A172 (cell line): ENCODE measurements at regions not wholly inside any gene's neighbourhood (a gene's known extent, or its start where the extent isn't known, plus 50 kb on each side); places are given as distances from the start of the nearest gene placed in this dataset.
"Not testable (repeated sequence)": the region's sequence is repeated elsewhere in the genome, so short reads cannot be mapped to it uniquely, and the experiment has no call there.

Experiments
- DNase-seq: peaks from one replicate; pipeline ENCODE4 v3.0.0-alpha.2; 2015; ENCODE audit warnings: low spot score

DNA sequence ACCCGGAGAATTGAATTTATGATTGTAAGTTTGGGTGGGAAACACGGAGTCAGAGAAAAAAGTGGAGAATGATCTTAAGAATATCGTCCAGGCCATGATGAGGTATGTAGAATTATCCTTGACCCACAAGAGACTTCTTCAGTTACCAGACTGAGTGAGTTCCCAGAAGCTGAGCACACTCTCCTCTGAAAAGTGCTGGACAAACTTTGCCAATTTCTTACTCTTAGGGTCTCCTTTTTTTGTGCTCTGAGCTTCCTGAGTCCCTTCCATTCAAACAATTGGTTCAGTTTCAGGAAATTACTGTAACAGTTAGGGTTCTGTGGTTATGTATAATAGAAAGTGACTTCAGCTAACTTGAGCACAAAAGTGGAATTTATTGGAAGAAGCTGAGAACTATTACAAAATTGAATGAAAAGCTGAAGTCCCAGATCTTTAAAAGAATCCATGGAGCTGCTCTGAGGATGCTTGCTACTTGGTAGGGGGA lies 50.6 kb upstream of the EHBP1 start:
- no peak for DNase-seq

DNA sequence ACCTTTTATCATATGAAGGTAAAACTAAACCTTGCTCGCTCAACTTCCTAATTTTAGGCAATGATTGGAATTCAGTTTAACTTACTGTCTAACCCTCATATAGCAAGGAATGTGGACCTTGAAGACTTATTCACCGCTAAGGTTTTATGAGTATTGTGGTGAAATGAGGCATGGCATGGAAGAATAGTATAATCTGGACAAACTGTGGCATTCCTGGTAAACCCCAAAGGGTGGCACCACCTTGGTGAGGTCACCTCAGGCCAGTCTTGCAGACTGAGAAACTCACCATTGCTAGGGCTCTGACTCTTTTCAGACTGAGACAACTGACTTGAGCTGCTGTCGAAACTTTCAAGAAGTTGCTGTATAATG lies 51.1 kb upstream of the EHBP1 start:
- peak; percentile 88 for DNase-seq

DNA sequence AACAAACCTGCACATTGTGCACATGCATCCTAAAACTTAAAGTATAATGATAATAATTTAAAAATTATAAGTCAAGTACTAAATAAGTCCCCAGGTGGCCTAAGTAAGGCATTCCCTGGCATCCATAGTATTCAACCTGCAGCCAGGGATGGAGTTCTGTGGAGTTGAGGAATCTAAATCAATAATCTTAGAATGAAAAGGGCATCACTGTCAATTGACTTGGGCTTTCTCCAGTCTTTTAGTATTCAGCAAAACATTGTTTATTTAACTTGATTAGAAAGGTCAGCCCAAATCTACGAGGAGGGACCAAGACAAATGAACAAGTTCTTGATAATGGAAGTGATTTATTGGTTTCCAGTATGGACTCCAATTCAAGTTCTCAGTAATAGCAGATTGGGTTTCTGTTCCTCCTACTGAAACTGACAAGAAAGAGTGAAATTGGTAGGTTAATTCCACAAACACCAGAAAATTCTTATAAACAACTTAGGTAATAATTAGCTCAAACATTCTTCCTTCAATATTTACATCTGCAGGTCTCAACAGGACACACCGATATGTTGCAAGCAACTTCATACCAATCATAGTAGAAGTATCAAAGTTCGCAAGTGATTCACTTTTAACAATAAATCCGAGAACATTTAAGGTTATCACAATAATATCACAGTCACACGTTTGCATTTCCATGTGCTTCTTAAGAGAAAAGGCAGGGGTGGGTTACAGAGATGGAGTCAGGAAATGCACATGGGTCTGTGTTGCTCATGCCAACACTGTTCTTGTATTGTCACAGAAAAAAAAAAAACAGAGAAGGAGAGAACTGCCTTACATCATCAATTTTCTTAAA lies 51.7 kb upstream of the EHBP1 start:
- no peak for DNase-seq

DNA sequence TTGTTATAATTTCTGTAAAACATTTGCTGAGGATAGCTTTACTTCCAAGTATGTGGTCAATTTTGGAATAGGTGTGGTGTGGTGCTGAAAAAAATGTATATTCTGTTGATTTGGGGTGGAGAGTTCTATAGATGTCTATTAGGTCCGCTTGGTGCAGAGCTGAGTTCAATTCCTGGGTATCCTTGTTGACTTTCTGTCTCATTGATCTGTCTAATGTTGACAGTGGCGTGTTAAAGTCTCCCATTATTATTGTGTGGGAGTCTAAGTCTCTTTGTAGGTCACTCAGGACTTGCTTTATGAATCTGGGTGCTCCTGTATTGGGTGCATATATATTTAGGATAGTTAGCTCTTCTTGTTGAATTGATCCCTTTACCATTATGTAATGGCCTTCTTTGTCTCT lies 56.4 kb upstream of the EHBP1 start:
- DNase-seq, result not testable (repeated sequence)

DNA sequence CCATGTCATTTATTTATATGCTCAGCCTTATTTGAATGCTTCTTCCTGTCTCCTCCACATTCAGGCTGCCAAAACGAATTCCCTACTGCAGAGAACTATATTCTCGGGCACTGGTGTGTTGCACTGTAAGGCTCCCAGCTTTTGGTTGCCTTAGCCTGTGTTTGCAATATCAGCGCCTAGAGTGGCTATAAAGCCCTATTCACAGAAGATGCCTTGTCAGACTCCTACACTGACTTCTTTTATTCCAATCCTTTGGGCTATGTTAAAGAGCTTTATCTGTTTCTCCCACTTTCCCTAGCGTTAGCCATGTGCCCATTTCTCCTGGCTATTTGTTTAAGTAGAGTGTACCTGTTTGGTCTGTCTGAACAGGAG lies 62.4 kb upstream of the EHBP1 start:
- no peak for DNase-seq

DNA sequence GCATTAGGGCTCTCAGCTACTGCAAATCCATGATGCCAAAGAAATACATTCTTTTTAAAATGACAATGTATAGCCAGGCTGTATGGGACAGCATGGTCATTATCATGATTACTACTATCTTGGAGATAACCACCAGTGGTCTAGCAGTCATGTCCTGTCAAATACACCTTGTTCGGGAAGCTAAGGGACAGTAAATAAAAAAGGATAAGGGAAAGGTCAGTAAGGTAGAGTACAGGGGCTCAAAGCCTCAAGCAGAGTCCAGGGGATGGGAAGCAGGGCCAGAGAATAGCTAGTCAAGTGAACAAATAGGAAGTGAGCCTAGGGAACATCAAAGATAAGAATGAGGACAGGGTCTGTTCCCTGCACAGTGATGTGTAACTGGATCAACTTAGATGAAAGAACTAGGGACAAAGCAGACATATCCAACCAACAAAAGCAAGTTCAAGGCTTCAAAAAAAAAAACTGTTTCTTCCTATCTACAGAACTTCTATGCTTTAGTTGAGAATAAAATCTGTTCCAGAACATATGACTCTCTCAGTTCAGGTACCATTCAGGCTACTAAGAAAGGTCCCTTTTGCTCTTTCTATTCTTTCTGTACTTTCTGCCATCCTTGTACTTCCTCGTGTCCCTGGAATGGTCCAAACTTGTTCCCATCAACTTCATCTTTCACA lies 62.9 kb upstream of the EHBP1 start:
- no peak for DNase-seq

DNA sequence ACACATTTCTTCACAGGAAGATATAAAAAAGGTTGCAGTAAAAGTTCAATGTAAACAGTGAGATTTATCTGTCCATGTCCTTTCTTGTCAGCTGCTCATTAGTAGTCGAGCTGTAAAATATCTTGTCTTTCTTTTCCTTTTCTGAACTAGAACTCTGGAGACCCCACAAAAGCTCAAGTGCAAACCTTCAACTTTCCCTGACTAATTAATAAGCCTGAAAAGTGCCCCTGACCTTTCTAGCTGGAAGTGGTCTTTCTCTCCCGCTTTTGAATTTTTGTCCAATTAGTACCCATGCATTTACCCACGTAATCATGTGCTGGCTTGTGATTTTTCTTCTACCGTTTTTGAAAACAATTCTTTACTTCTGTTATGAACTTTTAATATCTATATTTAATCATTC lies 63.6 kb upstream of the EHBP1 start:
- no peak for DNase-seq

DNA sequence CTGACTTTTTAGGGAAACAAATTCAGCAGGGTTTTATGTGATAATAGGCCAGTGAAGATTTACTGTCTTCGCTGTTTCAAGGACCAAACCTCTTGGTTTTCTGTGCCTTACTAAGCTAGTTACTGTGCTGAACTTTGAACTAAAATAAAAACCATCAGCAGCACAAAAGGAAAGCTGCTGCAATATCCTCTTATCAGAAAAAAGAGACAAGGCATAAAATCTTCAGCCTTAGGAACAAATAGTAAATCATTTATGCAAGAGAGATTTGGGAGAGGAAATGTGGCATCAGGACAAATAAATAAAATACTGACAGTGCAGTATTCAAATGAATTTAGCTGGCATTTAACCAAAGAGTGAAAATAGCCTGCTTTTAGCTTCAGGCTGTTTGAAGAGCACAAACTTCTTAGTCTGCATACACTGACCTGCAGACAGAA lies 64.1 kb upstream of the EHBP1 start:
- DNase-seq, result no peak

DNA sequence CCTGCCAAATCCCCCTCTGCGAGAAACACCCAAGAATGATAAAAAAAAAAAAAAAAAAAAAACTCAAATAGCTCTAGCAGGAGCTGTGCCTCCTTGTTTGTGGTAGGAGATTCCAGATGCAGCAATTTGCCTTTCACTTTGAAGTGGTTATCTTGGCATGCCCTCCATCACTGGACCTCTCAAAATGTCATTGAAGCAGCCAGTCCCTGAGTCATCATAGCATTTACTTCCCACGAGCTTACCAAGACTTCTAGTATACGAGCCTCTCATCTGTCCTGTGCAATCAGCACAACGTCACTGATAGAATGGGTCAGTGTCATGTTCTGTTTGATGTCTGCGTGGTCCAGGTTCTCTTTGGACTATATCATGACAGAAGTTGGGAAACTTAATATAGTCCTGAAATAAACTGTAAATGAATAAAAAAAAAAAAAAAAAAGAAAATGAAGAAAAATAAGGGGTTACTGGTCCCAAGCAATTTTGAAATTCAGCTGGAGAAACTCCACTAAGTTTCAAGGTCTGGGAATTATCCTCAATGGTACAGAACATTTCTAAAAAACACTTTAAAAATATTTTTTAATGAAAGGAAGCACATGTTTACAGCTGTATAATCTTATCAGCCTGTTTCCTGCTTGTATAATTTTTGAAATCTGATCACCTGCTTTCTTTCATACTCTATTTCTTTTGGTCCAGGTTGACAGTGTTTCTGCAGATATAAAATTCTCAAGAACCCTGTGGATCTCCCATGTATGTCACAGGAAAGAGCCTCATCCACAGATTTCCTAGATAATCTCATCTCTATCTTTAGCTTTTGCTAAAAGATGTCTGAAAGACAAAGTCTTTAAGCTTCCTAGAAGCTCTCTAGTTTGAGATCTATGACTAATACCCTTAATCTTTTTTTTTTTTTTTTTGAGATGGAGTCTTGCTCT lies 74.1 kb upstream of the EHBP1 start:
- peak; percentile 14 for DNase-seq

DNA sequence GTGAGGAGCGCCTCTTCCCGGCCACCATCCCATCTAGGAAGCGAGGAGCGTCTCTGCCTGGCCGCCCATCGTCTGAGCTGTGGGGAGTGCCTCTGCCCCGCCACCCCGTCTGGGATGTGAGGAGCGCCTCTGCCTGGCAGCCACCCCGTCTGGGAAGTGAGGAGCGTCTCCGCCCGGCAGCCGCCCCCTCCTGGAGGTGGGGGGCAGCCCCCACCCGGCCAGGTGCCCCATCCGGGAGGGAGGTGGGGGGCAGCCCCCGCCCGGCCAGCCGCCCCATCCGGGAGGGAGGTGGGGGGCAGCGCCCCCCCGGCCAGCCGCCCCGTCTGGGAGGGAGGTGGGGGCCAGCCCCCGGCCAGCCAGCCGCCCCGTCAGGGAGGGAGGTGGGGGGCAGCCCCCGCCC lies 75.3 kb upstream of the EHBP1 start:
- not testable (repeated sequence) for DNase-seq

DNA sequence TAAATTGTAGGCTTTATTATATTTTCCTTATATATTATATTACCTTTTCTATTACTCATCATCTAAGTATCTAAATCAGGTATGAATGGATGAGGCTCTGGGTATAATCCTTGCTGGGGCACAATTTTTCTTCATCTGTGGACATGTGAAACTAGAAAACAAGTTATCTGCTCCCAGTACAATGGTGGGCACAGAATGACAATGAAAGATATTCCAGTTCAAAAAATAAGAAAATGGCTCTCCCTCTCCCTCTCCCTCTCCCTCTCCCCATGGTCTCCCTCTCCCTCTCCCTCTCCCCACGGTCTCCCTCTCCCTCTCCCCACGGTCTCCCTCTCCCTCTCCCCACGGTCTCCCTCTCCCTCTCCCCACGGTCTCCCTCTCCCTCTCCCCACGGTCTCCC lies 76.2 kb upstream of the EHBP1 start:
- not testable (repeated sequence) for DNase-seq

DNA sequence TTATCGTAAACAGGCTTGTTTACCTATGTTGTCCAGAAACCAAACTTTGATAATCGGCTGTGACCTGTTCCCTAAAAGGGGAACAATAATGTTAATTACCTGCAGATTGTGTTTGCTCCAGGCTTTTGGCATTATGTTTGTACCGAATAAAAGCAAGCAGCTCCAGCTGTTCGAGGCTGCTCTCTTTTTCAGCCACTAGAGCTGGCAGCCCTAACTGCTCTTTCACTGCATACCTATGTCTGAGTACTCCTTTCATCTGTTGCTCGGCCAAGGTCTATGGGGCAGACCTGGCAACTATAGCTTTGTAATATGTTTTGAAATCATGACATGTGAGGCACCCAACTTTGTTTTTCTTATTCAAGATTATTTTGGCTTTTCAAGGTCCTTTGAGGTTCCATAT lies 77.8 kb upstream of the EHBP1 start:
- no peak for DNase-seq

DNA sequence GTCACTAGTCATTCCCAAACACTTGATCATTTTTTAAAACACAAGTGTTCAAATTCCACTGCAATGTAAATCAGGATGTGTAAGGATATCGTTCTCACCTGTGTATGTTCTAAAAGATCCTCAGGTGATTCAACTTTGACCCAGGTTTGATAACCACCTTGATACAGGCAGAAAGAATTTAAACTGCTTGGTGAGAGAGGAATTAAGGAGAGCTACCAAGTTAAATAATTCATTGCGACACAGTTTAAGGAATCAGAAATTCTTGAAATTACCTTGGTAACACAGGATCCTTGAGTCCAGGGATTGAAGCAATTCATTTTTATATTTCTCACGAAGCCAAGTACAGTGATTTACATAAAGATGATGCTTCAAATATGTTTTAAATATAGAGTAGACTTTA lies 80.7 kb upstream of the EHBP1 start:
- DNase-seq, result no peak

DNA sequence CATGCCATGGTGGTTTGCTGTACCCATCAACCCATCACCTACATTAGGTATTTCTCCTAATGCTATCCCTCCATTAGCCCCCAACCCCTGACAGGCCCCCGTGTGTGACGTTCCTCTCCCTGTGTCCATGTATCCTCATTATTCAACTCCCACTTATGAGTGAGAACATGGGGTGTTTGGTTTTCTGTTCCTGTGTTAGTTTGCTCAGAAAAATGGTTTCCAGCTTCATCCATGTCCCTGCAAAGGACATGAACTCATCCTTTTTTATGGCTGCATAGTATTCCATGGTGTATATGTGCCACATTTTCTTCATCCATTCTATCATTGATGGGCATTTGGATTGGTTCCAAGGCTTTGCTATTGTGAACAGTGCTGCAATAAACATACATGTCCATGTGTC lies 89.0 kb upstream of the EHBP1 start:
- DNase-seq, result not testable (repeated sequence)

DNA sequence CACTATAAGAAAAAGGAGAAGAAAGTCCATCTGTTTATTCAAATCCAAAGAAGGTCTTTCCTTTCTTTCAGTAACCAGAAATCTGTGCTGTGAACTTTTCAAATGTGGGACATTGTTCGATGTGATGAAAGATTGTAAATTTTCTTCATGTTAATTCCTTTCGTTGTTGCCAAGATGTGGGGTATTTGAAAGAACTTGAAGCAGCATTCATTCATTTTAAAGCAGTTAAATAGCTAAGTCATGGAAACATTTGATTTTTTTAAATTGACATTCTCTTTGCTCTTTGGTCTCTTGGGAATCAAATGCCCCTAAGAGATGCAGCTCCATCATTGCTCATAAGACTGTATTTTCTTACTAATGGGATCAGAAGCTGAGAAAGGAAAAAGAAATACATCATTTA lies 93.7 kb upstream of the EHBP1 start:
- DNase-seq, result no peak

DNA sequence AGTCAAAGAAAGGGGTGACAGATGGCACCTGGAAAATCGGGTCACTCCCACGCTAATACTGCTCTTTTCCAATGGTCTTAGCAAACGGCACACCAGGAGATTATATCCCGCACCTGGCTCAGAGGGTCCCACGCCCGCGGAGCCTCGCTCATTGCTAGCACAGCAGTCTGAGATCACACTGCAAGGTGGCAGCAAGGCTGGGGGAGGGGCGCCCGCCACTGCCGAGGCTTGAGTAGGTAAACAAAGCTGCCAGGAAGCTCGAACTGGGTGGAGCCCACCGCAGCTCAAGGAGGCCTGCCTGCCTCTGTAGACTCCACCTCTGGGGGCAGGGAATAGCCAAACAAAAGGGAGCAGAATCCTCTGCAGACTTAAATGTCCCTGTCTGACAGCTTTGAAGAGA lies 99.5 kb upstream of the TMEM17 start:
- DNase-seq, result not testable (repeated sequence)

DNA sequence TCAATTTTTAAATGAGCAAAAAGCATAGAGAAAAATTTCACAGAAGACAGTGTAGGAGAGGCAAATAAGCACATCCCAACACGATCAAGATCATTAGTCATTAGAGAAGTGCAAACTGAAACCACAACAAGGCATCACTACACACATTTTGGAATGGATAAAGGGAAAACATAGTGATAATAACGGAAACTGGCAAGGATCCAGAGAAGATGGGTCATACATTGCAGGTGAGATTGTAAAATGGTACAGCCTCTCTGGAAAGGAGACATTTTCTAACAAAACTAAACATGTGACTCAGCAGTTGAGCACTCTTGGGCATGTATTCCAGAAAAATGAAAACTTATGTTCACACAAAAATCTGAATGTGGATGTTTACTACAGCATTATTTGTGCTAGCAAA lies 98.3 kb upstream of the TMEM17 start:
- peak; percentile 31 for DNase-seq

DNA sequence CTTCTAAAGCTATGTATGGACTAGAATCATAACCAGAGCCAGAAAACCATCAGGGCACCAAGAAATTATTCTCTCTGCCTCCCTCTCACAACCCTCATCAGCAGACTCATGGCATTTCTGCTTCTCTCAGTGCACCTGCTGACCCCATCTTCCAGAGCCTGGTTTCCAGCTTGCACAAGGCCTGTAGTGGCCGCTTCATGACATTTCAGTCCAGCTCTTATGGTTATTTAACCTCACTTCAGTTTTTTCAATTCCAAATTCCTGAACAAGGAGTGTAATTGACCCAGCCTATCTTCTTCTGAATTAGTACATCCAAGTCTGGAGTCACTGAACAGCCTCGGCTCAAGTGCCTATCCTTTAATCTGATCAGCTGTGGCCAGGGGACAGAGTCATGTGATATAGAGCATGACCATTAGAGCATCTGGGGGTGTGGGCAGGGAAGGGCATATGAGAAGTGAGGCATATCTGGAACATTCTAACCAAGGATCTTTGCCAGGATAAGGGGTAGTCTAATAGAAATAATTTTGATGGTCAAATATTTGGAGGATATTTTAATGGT lies 97.2 kb upstream of the TMEM17 start:
- no peak for DNase-seq

DNA sequence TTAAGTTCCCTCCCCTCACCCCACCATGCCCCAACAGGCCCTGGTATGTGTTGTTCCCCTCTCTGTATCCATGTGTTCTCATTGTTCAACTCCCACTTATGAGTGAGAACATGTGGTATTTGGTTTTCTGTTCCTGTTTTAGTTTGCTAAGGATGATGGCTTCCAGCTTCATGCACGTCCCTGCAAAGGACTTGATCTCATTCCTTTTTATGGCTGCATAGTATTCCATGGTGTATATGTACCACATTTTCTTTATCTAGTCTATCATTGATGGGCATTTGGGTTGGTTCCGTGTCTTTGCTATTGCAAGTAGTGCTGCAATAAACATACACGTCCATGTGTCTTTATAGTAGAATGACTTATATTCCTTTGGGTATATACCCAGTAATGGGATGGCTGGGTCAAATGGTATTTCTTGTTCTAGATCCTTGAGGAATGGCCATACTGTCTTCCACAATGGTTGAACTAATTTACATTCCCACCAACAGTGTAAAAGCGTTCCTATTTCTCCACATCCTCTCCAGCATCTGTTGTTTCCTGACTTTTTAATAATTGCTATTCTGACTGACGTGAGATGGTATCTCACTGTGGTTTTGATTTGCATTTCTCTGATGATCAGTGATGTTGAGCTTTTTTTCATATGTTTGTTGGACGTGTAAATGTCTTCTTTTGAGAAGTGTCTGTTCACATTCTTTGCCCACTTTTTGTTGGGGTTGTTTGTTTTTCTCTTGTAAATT lies 93.8 kb upstream of the TMEM17 start:
- not testable (repeated sequence) for DNase-seq

DNA sequence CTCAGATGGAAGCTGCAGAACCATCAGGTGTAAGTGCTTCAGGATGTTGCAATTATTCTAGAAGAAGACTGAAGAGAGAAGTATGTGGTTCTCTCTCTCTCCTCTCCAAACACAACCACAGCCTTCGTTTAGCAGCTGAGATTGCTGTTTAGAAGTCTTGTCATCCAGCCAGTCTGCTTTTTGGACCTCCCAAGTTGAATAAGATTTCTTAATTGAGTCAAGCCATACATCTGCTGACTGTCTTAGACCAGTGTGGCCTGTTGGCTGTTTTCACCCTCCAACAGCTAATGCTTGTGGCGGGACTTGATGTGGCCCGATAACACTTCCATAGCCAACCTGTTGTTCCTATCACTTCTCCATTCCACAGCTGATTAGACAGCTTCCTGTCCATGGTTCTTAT lies 91.3 kb upstream of the TMEM17 start:
- DNase-seq, result peak; percentile 51
